K562 (cell line): ENCODE measurements at regions not wholly inside any gene's neighbourhood (a gene's known extent, or its start where the extent isn't known, plus 50 kb on each side); places are given as distances from the start of the nearest gene placed in this dataset.

Experiments
- ATAC-seq: fragments of 200-7000 bp; cut with Tn5 transposase; 3 replicates; pipeline ENCODE4 v1.9.1; 2020; ENCODE audit warnings: moderate library complexity
- BruUV-seq: library from RNA; stranded (reverse); fragments of 400-500 nt; replicated peaks from 2 replicates; lab custom pipeline; 2021; lab: Mats Ljungman, UMichigan
- CTCF ChIA-PET: fragments of 300-600 bp; formaldehyde crosslinking; extraction: SDS; loops from one replicate; lab custom pipeline; 2021; ENCODE audit warnings: low intra/inter-chr PET ratio; lab: Yijun Ruan, JAX
- POLR2A ChIA-PET: fragments of 300-600, 350-650 bp; sonication (Branson Sonifier 250); formaldehyde crosslinking; extraction: SDS; loops from one replicate; lab custom pipeline; 2021; ENCODE audit warnings: antibody characterized with exemption, inconsistent platforms; lab: Yijun Ruan, JAX
- DNase-seq, 4 experiments: peaks; one replicate each; pipeline versions ENCODE4 v3.0.0 to v3.0.0-alpha.2; 2011 to 2018; ENCODE audit warnings: low spot score in 3 of 4, mixed read lengths in 3 of 4; ENCODE audit errors: extremely low read depth in 1 of 4
- FAIRE-seq: peaks from 2 replicates; lab custom pipeline; 2011; peaks lifted over from hg19 to GRCh38; lab: Jason Lieb, UNC
- H2AFZ ChIP-seq: 2 replicates; pipeline ENCODE4 v1.6.0; 2011; ENCODE audit warnings: low read depth, low read length, control low read depth, inconsistent platforms
- H3K27ac ChIP-seq: fragments of 200-600 bp; 3 replicates; pipeline ENCODE4 v1.8.0; 2011; ENCODE audit warnings: low read depth, mild to moderate bottlenecking, control low read depth, inconsistent platforms, low read length, moderate library complexity, mixed read lengths; ENCODE audit errors: extremely low read depth
- H3K27me3 ChIP-seq, 2 experiments: fragments of 300-600 bp in 1 of 2; 2 replicates in 1 of 2; 3 replicates in 1 of 2; pipeline versions ENCODE4 v1.6.0 to v1.8.0; 2011; ENCODE audit warnings: inconsistent platforms in 2 of 2, low read length in 2 of 2, mild to moderate bottlenecking in 1 of 2, mixed read lengths in 1 of 2, moderate library complexity in 1 of 2; ENCODE audit not compliant: control insufficient read depth in 2 of 2, insufficient read depth in 2 of 2
- H3K36me3 ChIP-seq: fragments of 300-600 bp; 3 replicates; pipeline ENCODE4 v1.8.0; 2011; ENCODE audit warnings: mild to moderate bottlenecking, low read length, inconsistent platforms; ENCODE audit not compliant: control insufficient read depth, insufficient read depth
- H3K4me1 ChIP-seq, 2 experiments: fragments of 200-600 bp in 1 of 2; replicated peaks in 1 of 2; 2 replicates in 1 of 2; 3 replicates in 1 of 2; pipeline versions ENCODE4 v1.5.1 to v1.8.0; 2011; ENCODE audit warnings: inconsistent platforms in 2 of 2, low read length in 2 of 2, mild to moderate bottlenecking in 1 of 2, mixed read lengths in 1 of 2, moderate library complexity in 1 of 2; ENCODE audit not compliant: control insufficient read depth in 2 of 2, insufficient read depth in 2 of 2
- H3K4me2 ChIP-seq: 2 replicates; pipeline ENCODE4 v1.6.1; 2011; ENCODE audit warnings: low read length, control low read depth, inconsistent platforms, mixed read lengths; ENCODE audit not compliant: insufficient read depth
- H3K4me3 ChIP-seq: fragments of 200-600 bp; sonication (generic), shearing (Covaris generic); 2 replicates; pipeline ENCODE4 v1.5.1; 2016; ENCODE audit warnings: control low read depth, inconsistent platforms
- H3K79me2 ChIP-seq: fragments of 200-600 bp; 3 replicates; pipeline ENCODE4 v1.8.0; 2011; ENCODE audit warnings: low read length, inconsistent platforms; ENCODE audit not compliant: control insufficient read depth, insufficient read depth
- H3K9ac ChIP-seq, 2 experiments: 2 replicates each; pipeline versions ENCODE4 v1.6.0 to v1.6.1; 2011; ENCODE audit warnings: low read depth in 2 of 2, low read length in 2 of 2, control low read depth in 1 of 2, inconsistent platforms in 1 of 2, mild to moderate bottlenecking in 1 of 2, mixed read lengths in 1 of 2; ENCODE audit not compliant: insufficient read depth in 1 of 2
- H3K9me1 ChIP-seq: one replicate; pipeline ENCODE4 v1.6.0; 2011; ENCODE audit warnings: inconsistent platforms, mild to moderate bottlenecking, low read length, moderate library complexity; ENCODE audit not compliant: control insufficient read depth, insufficient read depth
- H3K9me3 ChIP-seq: replicated peaks from 2 replicates; pipeline ENCODE4 v1.5.1; 2011; ENCODE audit warnings: low read depth, low read length, inconsistent platforms; ENCODE audit not compliant: control insufficient read depth, insufficient read depth
- H4K20me1 ChIP-seq: replicated peaks from 2 replicates; pipeline ENCODE4 v1.6.1; 2011; ENCODE audit warnings: low read length, inconsistent platforms, mixed read lengths; ENCODE audit not compliant: control insufficient read depth, insufficient read depth
- BRF2 ChIP-seq: IDR thresholded peaks from 3 replicates; pipeline ENCODE4 v1.6.1; 2011; ENCODE audit warnings: borderline replicate concordance, mild to moderate bottlenecking; ENCODE audit not compliant: insufficient read length, insufficient read depth
- ELF1 ChIP-seq: fragments of 200-800 bp; sonication (Bioruptor generic); IDR thresholded peaks from 2 replicates; pipeline ENCODE4 v1.6.1; 2016; ENCODE audit warnings: missing genetic modification characterization, missing compliant biosample characterization
- MIER1 ChIP-seq: fragments of 450-650 bp; IDR thresholded peaks from 2 replicates; pipeline ENCODE4 v1.6.1; 2016; ENCODE audit warnings: antibody characterized with exemption, mild to moderate bottlenecking, low read depth
- TAF15 ChIP-seq: fragments of 200-400 bp; formaldehyde crosslinking; IDR thresholded peaks from 2 replicates; pipeline ENCODE4 v1.6.1; 2017; ENCODE audit warnings: mild to moderate bottlenecking, low read depth, low read length, moderate library complexity
- ZFP36 ChIP-seq: fragments of 150-350 bp; IDR thresholded peaks from 2 replicates; pipeline ENCODE4 v1.6.1; 2018; ENCODE audit warnings: low read length, low read depth; ENCODE audit not compliant: partially characterized antibody
- ZNF133 ChIP-seq: fragments of 250-450 bp; sonication (Bioruptor Pico); IDR thresholded peaks from 2 replicates; pipeline ENCODE4 v1.4.0; 2020; ENCODE audit warnings: mild to moderate bottlenecking
- ZNF143 ChIP-seq: sonication (generic); formaldehyde crosslinking; IDR thresholded peaks from 2 replicates; pipeline ENCODE4 v1.9.0; 2022; ENCODE audit warnings: mild to moderate bottlenecking, missing genetic modification reagents
- ZNF76 ChIP-seq: fragments of 250-450 bp; sonication (Bioruptor Pico); IDR thresholded peaks from 2 replicates; pipeline ENCODE4 v1.4.0; 2020; ENCODE audit warnings: mild to moderate bottlenecking, moderate library complexity, borderline replicate concordance
- ZNF778 ChIP-seq: fragments of 450-650 bp; formaldehyde crosslinking; IDR thresholded peaks from 2 replicates; pipeline ENCODE4 v1.4.0; 2020; ENCODE audit warnings: mild to moderate bottlenecking, moderate library complexity
- WGBS: fragments of 100-300 bp; shearing (Covaris generic); methylation state at CpG from one replicate; pipeline ENCODE4 v1.1.6; 2016; ENCODE audit warnings: low coverage, mixed read lengths; ENCODE audit not compliant: insufficient coverage; ENCODE audit errors: missing lambda C conversion rate; 5-methylcytosine and 5-hydroxymethylcytosine counted together
- in situ Hi-C: fragments of 300-500 bp; cut with MboI; formaldehyde crosslinking; loops from 4 replicates; pipeline ENCODE4 v1.15.0; 2018; ENCODE audit warnings: inconsistent platforms, mixed read lengths
- intact Hi-C: fragments of 100-400 bp; cut with micrococcal nuclease; formaldehyde crosslinking; loops from 2 replicates; pipeline ENCODE4 v1.14.2; 2022
- TF ChIP-seq, protein P1 (sequence below): fragments of 450-650 bp; IDR thresholded peaks from 2 replicates; pipeline ENCODE4 v1.6.1; 2016; ENCODE audit warnings: antibody characterized with exemption

- Histone ChIP-seq H3K4me2 (no peak overlapping the region), H3K4me3 (no peak overlapping the region), H4K20me1 (no peaks in the 10 kb centered on the region), H3K79me2 (no peaks in the 10 kb centered on the region), H3K36me3 (no peaks in the 10 kb centered on the region), H2AFZ (no peak overlapping the region), H3K27ac (no peak overlapping the region), H3K27me3 (peaks cover 0 to 36% of the 10 kb centered on the region in 2 experiments; a peak in 3 of 5 replicates), H3K9me3 (no peaks in the 10 kb centered on the region), H3K9ac (no peak overlapping the region), H3K4me1 (no peaks in the 10 kb centered on the region)
- WGBS = 0% methylated on average over 7 of the region's 10 CpGs
- FAIRE-seq (no peak), DNase-seq (no peak)
- BruUV-seq = no TSS peak
- ChIA-PET CTCF (no interaction called here), POLR2A (no interaction called here)
- in situ Hi-C loops = no loop called here
- no peak for TF ChIP-seq BRF2
- no peak for TF ChIP-seq ZFP36
- TF ChIP-seq, all 486 proteins: peak for 0
- ATAC-seq = no peak
- H3K9me1 ChIP-seq = no peaks in the 10 kb centered on the region
- intact Hi-C loops = no loop called here
Measured at GRCh38 chr13:112200200-112200599, 133.3 kb downstream of the SOX1 start.

DNA sequence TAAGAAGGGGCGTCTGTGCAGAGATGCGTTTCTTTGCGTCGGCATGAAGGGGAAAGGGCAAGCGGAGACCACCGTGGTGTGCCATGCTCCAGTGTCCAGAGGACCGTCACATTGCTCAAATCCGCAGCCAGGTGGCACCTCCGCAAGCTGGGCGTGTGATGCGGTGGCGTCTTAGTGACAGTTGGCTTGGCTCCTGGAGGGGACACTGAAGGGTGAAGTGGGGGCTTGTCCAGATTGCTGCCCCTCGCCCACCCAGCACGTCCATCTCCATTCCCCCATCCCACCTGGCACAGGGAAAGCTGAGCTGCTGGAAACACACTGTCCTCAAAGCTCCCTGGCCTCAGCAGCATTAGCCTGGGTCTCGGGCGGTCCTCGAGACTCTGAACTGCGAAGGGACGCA, 135.3 kb downstream of the SOX1 start:
- no peaks in the 10 kb centered on the region for H3K36me3 ChIP-seq
- 0% methylated on average over 17 of the region's 19 CpGs for WGBS
- H3K9ac ChIP-seq = no peak overlapping the region
- intact Hi-C loops = no loop called here
- in situ Hi-C loops = no loop called here
- H3K27ac ChIP-seq = no peak overlapping the region
- H3K4me2 ChIP-seq = no peak overlapping the region
- H4K20me1 ChIP-seq = no peaks in the 10 kb centered on the region
- POLR2A ChIA-PET = no interaction called here
- DNase-seq (no peak), ATAC-seq (no peak), FAIRE-seq (no peak)
- no peak overlapping the region for H2AFZ ChIP-seq
- no peak overlapping the region for H3K4me3 ChIP-seq
- no peaks in the 10 kb centered on the region for H3K4me1 ChIP-seq
- no peaks in the 10 kb centered on the region for H3K79me2 ChIP-seq
- BruUV-seq = no TSS peak
- H3K9me3 ChIP-seq = no peaks in the 10 kb centered on the region
- TF ChIP-seq MIER1 (no peak), ELF1 (no peak), ZNF143 (CRISPR knock-in tag) (no peak), ZNF133 (no peak), ZNF778 (CRISPR knock-in tag) (no peak), ZNF76 (CRISPR knock-in tag) (no peak), ZFP36 (no peak), TAF15 (no peak)
- TF ChIP-seq, protein P1, sequence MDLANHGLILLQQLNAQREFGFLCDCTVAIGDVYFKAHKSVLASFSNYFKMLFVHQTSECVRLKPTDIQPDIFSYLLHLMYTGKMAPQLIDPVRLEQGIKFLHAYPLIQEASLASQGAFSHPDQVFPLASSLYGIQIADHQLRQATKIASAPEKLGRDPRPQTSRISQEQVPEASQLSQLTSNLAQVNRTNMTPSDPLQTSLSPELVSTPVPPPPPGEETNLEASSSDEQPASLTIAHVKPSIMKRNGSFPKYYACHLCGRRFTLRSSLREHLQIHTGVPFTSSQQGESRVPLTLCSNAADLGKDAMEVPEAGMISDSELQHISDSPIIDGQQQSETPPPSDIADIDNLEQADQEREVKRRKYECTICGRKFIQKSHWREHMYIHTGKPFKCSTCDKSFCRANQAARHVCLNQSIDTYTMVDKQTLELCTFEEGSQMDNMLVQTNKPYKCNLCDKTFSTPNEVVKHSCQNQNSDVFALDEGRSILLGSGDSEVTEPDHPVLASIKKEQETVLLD = no peak
- TF ChIP-seq, all 486 proteins: peak for 0
- CTCF ChIA-PET = no interaction called here
- H3K9me1 ChIP-seq = no peaks in the 10 kb centered on the region
- H3K27me3 ChIP-seq = peaks cover 0 to 39% of the 10 kb centered on the region in 2 experiments; a peak in 3 of 5 replicates
